GM19025 (cell line): ENCODE measurements at regions not wholly inside any gene's neighbourhood (a gene's known extent, or its start where the extent isn't known, plus 50 kb on each side); places are given as distances from the start of the nearest gene placed in this dataset.
"Not testable (repeated sequence)": the region's sequence is repeated elsewhere in the genome, so short reads cannot be mapped to it uniquely, and the experiment has no call there.

Experiments
- ATAC-seq: cut with Tn5 transposase; IDR thresholded peaks from one replicate; pipeline ENCODE4 v1.9.1; 2021; ENCODE audit warnings: mild to moderate bottlenecking, low read depth, moderate library complexity; ENCODE audit not compliant: unreplicated experiment

DNA sequence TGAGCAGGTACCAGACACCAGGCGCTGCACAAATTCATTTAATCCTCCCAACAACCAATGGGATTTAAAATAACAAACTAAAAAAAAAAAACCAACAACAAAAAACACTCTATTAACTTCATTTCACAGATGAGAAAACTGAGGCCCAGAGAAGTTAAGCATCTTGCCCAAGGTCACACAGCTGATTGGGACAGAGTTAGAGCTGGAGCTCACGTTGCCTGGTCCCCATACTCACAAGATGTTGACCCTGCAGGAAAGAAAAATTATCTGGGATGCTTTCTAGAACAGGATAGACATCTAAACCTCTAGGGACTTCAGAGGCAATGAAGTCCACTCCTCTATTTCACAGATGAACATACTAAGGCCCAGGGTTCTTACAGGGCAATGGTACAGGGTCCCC lies 175.3 kb downstream of the PSMG1 start:
- no peak for ATAC-seq

DNA sequence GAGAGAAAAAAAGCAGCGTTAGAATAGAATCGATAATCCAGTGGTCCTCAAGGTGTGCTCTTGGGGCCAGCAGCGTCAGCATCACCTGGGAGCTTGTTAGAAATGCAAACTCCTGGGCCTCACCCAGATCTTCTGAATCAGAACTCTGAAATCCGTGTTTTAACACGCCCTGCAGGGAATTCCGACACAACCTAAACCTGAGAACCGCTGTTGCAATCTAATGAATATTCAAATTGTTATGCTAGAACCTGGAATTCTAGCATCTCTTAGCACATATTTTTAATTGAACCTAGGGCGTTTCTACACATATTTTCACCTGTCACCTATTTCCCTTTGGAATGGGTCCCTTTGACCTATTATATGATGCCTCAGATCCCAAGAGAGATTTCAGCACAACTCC lies 175.7 kb downstream of the PSMG1 start:
- no peak for ATAC-seq

- no peak for ATAC-seq
Observed at GRCh38 chr21:39006571-39007311, 176.5 kb downstream of the PSMG1 start.

- ATAC-seq, result no peak
Observed at GRCh38 chr21:39005502-39005787, 177.8 kb downstream of the PSMG1 start.

DNA sequence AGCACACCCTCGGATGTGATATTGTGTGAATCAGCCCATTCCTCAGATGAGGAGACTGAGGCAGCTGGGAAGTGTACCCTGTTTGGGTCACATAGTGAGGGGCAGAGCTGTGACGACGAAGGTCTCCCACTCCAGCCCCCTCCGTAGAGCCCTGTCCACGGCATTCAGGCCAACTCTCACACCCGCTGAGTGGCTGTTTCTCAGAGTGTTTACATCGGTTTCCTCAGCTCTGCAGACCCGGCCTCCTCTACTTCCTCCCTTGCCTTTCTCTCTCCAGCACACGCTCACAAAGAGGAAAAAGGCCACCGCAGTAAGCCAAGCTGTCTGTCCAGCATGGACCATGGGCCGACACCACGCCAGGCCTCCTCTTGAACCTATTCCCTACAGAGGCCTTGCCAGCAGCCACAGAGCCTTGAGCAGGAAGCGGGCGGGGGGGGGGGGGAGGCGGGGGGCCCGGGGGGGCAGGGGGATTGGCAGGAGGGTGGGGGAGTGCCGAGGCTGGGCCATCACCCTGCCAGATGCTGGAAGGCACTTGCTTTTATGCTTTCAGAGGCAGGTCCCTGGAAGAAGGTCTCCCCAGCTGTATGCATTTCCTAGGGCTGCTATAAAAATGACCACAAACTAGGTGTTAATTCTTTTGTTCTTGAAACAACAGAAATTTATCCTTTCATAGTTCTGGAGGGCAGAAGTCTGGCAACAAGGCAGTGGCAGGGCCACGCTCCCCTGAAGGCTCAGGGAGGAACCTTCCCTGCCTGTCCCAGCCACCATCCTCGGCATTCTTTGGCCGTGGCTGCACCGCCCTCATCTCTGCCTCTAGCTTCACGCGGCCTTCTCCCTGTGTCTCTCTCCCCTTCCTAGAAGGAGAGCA lies 178.4 kb downstream of the PSMG1 start:
- ATAC-seq, result no peak

DNA sequence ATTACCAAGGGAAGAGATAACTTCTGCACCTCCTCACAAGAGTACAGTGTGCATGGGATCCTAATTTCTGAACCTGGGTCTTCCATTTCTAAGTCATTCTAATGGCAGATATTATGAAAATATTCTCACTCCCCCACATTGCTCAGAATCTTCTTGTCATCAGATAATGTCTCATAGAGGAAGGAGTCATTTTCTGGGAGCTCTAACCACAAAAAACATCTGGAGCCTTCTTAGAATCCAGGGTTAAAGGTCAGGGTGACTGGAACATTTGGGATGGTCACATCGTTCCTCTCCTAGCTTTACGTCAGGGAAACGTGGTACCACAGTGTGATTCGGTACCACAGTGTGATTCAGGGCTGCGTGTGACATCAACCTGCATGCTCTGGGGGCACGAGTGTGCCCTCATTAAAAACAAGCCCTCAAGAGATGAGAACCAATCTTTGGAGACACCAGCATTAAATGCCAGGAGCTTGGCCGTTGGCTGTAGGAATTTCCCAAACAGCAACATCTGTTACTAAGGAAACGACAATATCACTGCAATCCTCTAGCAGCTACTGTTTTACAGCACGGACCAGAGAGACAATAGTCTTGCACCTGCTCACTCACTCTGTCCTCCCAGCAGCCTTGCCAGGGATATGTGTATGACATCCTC lies 179.1 kb downstream of the PSMG1 start:
- ATAC-seq, result no peak

DNA sequence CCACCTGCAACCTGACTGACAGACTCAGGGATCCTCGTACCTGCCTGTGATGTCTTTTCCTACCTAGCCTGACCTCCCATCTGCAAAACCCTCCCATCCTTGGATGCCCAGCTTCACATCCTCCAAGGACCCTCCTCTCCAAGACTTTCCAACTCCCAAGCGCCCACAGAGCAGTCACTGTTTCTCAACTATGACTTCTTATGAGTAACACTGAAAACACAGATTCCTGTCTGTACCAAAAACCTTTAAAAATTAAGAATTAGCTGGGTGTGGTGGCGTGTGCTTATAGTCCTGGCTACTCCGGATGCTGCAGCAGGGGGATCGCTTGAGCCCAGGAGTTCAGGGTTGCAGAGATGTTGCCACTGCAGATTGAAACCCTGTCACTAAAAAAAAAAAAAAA lies 181.9 kb downstream of the PSMG1 start:
- ATAC-seq, result no peak

- no peak for ATAC-seq
Observed at GRCh38 chr21:39000496-39000895, 182.8 kb downstream of the PSMG1 start.

- ATAC-seq, result no peak
Observed at GRCh38 chr21:38999161-38999560, 184.1 kb downstream of the PSMG1 start.

GRCh38 chr21:38998281-38998680 lies 185.0 kb downstream of the PSMG1 start:
- not testable (repeated sequence) for ATAC-seq

GRCh38 chr21:38997843-38998175 lies 185.4 kb downstream of the PSMG1 start:
- not testable (repeated sequence) for ATAC-seq

DNA sequence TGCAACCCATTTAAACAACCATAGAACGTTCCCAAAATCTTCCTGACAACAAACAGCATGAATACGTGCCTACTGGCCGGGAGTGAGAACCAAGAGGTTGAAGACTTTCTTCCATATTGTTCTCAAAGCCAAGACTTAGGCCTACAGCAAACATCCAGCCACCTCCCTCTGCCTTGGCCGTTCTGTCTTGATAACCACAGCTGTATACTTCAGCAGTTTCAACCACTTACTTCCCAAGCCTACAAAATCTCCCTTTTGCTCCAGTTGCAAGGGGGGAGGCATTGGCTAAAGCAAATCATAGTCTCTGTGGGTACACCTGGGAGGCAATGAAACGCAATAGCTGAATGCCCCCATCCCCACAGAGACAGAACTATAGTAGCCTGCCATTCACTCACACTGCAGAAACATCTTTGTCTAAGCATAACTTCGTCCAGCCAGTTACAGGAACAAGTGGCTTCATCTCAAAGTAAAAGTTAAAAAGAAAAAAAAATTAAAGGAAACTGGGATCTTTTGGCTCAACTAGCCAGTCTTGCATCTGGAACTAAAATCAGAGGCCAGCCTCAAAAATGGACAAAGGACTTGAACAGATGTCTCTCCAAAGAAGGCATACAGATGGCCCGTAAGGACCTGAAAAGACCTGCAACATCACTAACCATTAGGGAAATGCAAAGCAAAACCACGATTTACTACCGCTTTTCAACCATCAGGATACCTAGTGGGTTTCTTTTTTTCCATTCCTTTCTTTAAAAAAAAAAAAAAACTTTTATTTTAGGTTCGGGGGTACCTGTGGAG lies 186.0 kb downstream of the PSMG1 start:
- no peak for ATAC-seq

DNA sequence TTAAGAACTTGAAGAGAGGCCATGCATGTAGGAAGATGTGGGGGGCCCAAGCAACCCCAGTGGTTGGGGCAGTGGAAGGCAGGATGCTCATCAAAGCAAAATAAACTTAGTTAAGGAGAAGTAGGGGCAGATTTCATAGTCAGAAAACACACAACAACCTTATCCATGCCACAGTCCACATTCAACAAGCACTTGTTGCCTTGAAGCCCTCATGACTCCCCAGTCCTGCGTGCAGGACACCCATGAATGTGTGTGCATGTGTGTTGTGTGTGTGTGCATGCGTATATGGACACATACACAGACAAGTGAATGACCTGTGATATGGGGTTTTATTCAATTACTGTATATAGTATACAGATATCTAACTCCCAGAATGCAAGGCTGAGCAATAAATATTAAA lies 186.9 kb downstream of the PSMG1 start:
- ATAC-seq, result no peak

- no peak for ATAC-seq
Observed at GRCh38 chr21:38995731-38996130, 187.5 kb downstream of the PSMG1 start.

GRCh38 chr21:38995071-38995669 lies 188.1 kb downstream of the PSMG1 start:
- no peak for ATAC-seq

DNA sequence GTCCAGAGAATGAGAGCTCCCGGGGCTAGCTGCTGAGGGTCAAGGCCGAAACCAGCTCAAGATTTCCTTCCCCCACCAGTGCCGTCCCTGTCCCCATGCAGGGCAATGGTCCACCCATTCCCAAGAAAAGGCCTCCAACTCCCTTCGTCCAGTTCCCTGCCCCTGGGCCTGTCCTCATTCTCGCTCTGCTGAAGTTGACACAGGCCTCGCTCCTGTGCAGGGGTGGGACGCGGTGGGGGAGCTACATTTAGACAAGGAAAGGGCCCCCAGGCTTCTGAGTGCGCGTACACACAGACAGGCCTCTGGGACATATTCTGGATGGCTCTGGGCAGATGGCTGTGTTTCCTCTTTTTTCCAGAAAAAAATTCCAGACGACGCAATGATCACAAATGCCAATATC lies 188.3 kb downstream of the ETS2 start:
- ATAC-seq, result no peak

- ATAC-seq, result no peak
Observed at GRCh38 chr21:38993561-38993960, 187.8 kb downstream of the ETS2 start.

GRCh38 chr21:38992737-38993136 lies 187.0 kb downstream of the ETS2 start:
- no peak for ATAC-seq

GRCh38 chr21:38990424-38990794 lies 184.7 kb downstream of the ETS2 start:
- ATAC-seq, result no peak

DNA sequence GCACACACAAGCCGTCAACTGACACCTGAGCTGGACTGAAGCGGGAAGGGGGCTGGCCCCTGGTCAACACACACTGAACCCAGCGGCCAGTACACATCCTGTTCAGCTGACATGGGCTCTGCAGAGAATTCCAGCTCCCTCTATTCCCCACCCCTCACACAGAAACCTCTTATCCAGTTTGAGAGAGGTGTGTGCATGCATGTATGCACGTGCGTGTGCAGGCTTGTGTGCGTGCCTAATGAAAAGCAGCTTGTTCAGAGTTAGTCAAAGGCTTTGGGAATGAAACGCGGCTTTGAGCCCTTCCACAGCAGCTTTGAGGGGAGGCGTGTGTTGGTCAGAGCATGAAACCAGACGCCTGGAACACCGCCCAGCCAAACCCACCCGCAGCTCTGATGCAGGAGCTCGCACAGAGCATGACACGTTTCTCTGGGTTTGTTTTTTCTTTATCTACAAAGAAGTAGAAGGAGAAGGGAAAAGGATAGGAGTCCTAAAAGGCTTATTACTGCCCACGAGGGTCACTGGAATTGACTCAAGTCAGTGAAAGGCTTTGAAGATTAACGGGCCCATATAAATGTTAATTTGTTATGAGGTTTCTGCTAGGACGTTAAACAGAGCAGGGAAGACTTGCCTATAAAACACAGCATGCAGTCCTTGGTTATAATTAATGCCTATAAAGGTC lies 184.2 kb downstream of the ETS2 start:
- no peak for ATAC-seq
